Astrocyte (in vitro differentiated cells and primary cell): ENCODE measurements at regions not wholly inside any gene's neighbourhood (a gene's known extent, or its start where the extent isn't known, plus 50 kb on each side); places are given as distances from the start of the nearest gene placed in this dataset.

Source experiments
- EZH2 ChIP-seq: IDR thresholded peaks from 2 replicates; pipeline ENCODE4 v1.6.1; 2012; ENCODE audit warnings: mild to moderate bottlenecking, low read length, inconsistent platforms; ENCODE audit not compliant: insufficient read depth
- TF ChIP-seq, protein P1 (sequence below): IDR thresholded peaks from 2 replicates; pipeline ENCODE4 v1.5.1; 2011; ENCODE audit warnings: low read depth, mild to moderate bottlenecking, inconsistent platforms, low read length, moderate library complexity; ENCODE audit not compliant: insufficient read depth

DNA sequence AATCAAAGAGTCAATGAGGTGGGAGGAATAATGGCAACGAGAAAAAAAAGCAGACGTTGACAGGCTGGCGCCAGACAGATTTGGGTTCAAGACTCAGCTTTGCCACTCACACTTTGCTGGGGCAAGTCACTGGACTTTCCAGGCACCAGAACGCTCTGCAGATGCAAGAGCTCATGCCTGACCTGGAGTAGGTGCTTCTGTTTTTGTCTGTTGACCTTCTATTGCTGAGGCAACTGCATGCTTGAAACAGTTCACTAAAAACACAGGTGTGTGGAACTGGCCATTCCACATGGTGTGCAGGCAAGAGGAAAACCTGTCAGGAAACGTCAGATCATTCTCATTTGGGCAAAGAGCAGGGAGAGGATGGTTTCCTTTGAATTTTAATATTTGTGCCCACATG lies 161.2 kb upstream of the SMIM23 start:
- TF ChIP-seq, protein P1, sequence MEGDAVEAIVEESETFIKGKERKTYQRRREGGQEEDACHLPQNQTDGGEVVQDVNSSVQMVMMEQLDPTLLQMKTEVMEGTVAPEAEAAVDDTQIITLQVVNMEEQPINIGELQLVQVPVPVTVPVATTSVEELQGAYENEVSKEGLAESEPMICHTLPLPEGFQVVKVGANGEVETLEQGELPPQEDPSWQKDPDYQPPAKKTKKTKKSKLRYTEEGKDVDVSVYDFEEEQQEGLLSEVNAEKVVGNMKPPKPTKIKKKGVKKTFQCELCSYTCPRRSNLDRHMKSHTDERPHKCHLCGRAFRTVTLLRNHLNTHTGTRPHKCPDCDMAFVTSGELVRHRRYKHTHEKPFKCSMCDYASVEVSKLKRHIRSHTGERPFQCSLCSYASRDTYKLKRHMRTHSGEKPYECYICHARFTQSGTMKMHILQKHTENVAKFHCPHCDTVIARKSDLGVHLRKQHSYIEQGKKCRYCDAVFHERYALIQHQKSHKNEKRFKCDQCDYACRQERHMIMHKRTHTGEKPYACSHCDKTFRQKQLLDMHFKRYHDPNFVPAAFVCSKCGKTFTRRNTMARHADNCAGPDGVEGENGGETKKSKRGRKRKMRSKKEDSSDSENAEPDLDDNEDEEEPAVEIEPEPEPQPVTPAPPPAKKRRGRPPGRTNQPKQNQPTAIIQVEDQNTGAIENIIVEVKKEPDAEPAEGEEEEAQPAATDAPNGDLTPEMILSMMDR: no peak
- TF ChIP-seq EZH2: no peak
